ENCODE measurements at regions not wholly inside any gene's neighbourhood (a gene's known extent, or its start where the extent isn't known, plus 50 kb on each side); places are given as distances from the start of the nearest gene placed in this dataset.

GRCh38 chr17:77867308-77867781 is 91.2 kb upstream of the TNRC6C start:
- no peak for DNase-seq

- DNase-seq, result no peak
Observed at GRCh38 chr17:77867976-77868713, 90.4 kb upstream of the TNRC6C start.

- no peak for DNase-seq
Observed at GRCh38 chr17:77869041-77869599, 89.4 kb upstream of the TNRC6C start.

GRCh38 chr17:77869665-77870132 is 88.8 kb upstream of the TNRC6C start:
- no peak for DNase-seq

- DNase-seq, result no peak
Observed at GRCh38 chr17:77872199-77872598, 86.3 kb upstream of the TNRC6C start.

- DNase-seq, result no peak
Observed at GRCh38 chr17:77872714-77873499, 85.6 kb upstream of the TNRC6C start.

GRCh38 chr17:77873500-77874302 is 84.8 kb upstream of the TNRC6C start:
- DNase-seq, result no peak

- no peak for DNase-seq
Observed at GRCh38 chr17:77874303-77875050, 84.0 kb upstream of the TNRC6C start.

- DNase-seq, result no peak
Observed at GRCh38 chr17:77875051-77875780, 83.3 kb upstream of the TNRC6C start.

- no peak for DNase-seq
Observed at GRCh38 chr17:77875881-77876509, 82.5 kb upstream of the TNRC6C start.

GRCh38 chr17:77877036-77877435 is 81.5 kb upstream of the TNRC6C start:
- DNase-seq, result no peak

- DNase-seq, result no peak
Observed at GRCh38 chr17:77877646-77878355, 80.7 kb upstream of the TNRC6C start.

- no peak for DNase-seq
Observed at GRCh38 chr17:77879226-77879895, 79.1 kb upstream of the TNRC6C start.

GRCh38 chr17:77879896-77880280 is 78.6 kb upstream of the TNRC6C start:
- DNase-seq, result no peak

GRCh38 chr17:77880711-77881450 is 77.6 kb upstream of the TNRC6C start:
- no peak for DNase-seq

GRCh38 chr17:77881545-77881944 is 77.0 kb upstream of the TNRC6C start:
- peak; percentile 86 for DNase-seq

- no peak for DNase-seq
Observed at GRCh38 chr17:77882040-77882439, 76.5 kb upstream of the TNRC6C start.

- DNase-seq, result peak; percentile 18
Observed at GRCh38 chr17:77882481-77883212, 75.9 kb upstream of the TNRC6C start.
